Right lobe of liver (tissue), 6 donors: ENCODE measurements at regions not wholly inside any gene's neighbourhood (a gene's known extent, or its start where the extent isn't known, plus 50 kb on each side); places are given as distances from the start of the nearest gene placed in this dataset.

Source experiments
- ATAC-seq, 4 donors: fragments of 200-7000 bp; cut with Tn5 transposase; one replicate each; pipeline ENCODE4 v1.9.1; 2020; ENCODE audit warnings: mild to moderate bottlenecking in 4 of 4, moderate library complexity in 4 of 4
- DNase-seq, 3 donors: peaks; one replicate each; pipeline ENCODE4 v3.0.0-alpha.2; 2020
- H3K27ac ChIP-seq, 3 donors: fragments of 200-600 bp; one replicate each; pipeline ENCODE4 v1.8.0; 2022
- H3K27me3 ChIP-seq, 2 donors: fragments of 200-600 bp; one replicate each; pipeline ENCODE4 v1.8.0; 2022
- H3K36me3 ChIP-seq, 4 donors: fragments of 200-600 bp; sonication (generic) in 1 of 4; one replicate each; pipeline versions ENCODE4 v1.5.1 to v1.8.0; 2017 to 2022; ENCODE audit warnings: control low read depth in 1 of 4
- H3K4me1 ChIP-seq, 4 donors: fragments of 200-600 bp; sonication (generic) in 1 of 4; one replicate each; pipeline versions ENCODE4 v1.5.1 to v1.8.0; 2017 to 2022; ENCODE audit warnings: control low read depth in 1 of 4
- H3K4me3 ChIP-seq, 3 donors: fragments of 200-600 bp; one replicate each; pipeline ENCODE4 v1.8.0; 2022
- H3K9me3 ChIP-seq, 4 donors: fragments of 200-600 bp; sonication (generic) in 1 of 4; one replicate each; pipeline versions ENCODE4 v1.5.1 to v1.8.0; 2017 to 2022; ENCODE audit warnings: control low read depth in 1 of 4
- CTCF ChIP-seq, 4 donors: fragments of 200-600 bp in 3 of 4; fragments of 450-650 bp in 1 of 4; IDR thresholded peaks; one replicate each; pipeline versions ENCODE4 v1.5.1 to v1.8.0; 2016 to 2022; ENCODE audit warnings: antibody characterized with exemption in 4 of 4, mild to moderate bottlenecking in 2 of 4
- POLR2A ChIP-seq: fragments of 450-650 bp; IDR thresholded peaks from one replicate; pipeline ENCODE4 v1.6.1; 2017; ENCODE audit warnings: antibody characterized with exemption, mild to moderate bottlenecking
- WGBS: methylation state at CpG from one replicate; pipeline ENCODE4 v1.1.6; 2018; ENCODE audit warnings: low coverage, low lambda C conversion rate; ENCODE audit not compliant: insufficient coverage; ENCODE audit errors: missing lambda C conversion rate; 5-methylcytosine and 5-hydroxymethylcytosine counted together
- intact Hi-C, 2 donors: fragments of 100-400 bp; cut with DNase I; formaldehyde crosslinking; loops; one replicate each; pipeline versions ENCODE4 v1.11.2 to v1.14.1; 2022
- donor health status: DM: no; HTN: yes; CAD: no.
- donor health status: DM: no; HTN: no; CAD: no.
- donor health status: DM: no; HTN: no; CAD: no.
- donor health status: DM: no; HTN: yes; CAD: no.
- donor health status: DM: no; HTN: yes; CAD: no.

GRCh38 chrX:39443240-39443639, 642.0 kb downstream of the MID1IP1 start:
- TF ChIP-seq POLR2A (no peak), CTCF (IDR thresholded peaks at IDR 0.05) (no peak)
- Histone ChIP-seq H3K4me1 (peaks cover 0 to 8% (median 0%) of the 10 kb centered on the region in 4 donors), H3K27me3 (no peaks in the 10 kb centered on the region), H3K4me3 (no peak overlapping the region), H3K9me3 (no peaks in the 10 kb centered on the region), H3K36me3 (no peaks in the 10 kb centered on the region), H3K27ac (no peak overlapping the region)
- DNase-seq: no peak
- intact Hi-C loops: no loop called here
- no CpG with 5 or more reads among the region's 2 CpGs for WGBS
- ATAC-seq: no peak

GRCh38 chrX:39445336-39445735, 644.1 kb downstream of the MID1IP1 start:
- TF ChIP-seq POLR2A (no peak), CTCF (IDR thresholded peaks at IDR 0.05) (peak; percentile 28 to 54 (median 42))
- intact Hi-C loops: no loop called here
- Histone ChIP-seq H3K9me3 (no peaks in the 10 kb centered on the region), H3K4me1 (no peaks in the 10 kb centered on the region), H3K36me3 (no peaks in the 10 kb centered on the region), H3K27me3 (no peaks in the 10 kb centered on the region), H3K27ac (no peak overlapping the region), H3K4me3 (no peak overlapping the region)
- ATAC-seq: peak in 1 of 4 donors; percentile 35
- peak in 1 of 3 donors; percentile 48 for DNase-seq
- 58% methylated on average over 2 of the region's 4 CpGs for WGBS

GRCh38 chrX:39449352-39449751, 648.1 kb downstream of the MID1IP1 start:
- no peaks in the 10 kb centered on the region for H3K9me3 ChIP-seq
- no peak for DNase-seq
- no peak overlapping the region for H3K4me3 ChIP-seq
- ATAC-seq: no peak
- intact Hi-C loops: no loop called here
- H3K36me3 ChIP-seq: no peaks in the 10 kb centered on the region
- H3K27me3 ChIP-seq: no peaks in the 10 kb centered on the region
- H3K27ac ChIP-seq: no peak overlapping the region
- no peaks in the 10 kb centered on the region for H3K4me1 ChIP-seq
- 54% methylated on average over 2 of the region's 2 CpGs for WGBS
- TF ChIP-seq CTCF (IDR thresholded peaks at IDR 0.05) (no peak), POLR2A (no peak)

GRCh38 chrX:39450234-39450977, 647.4 kb downstream of the BCOR start:
- Histone ChIP-seq H3K4me3 (no peak overlapping the region), H3K27ac (no peak overlapping the region), H3K9me3 (no peaks in the 10 kb centered on the region), H3K27me3 (no peaks in the 10 kb centered on the region), H3K36me3 (no peaks in the 10 kb centered on the region), H3K4me1 (no peaks in the 10 kb centered on the region)
- 36% methylated on average over 7 of the region's 11 CpGs for whole genome bisulfite sequencing
- DNase-seq (no peak), ATAC-seq (no peak)
- TF ChIP-seq POLR2A (no peak), CTCF (IDR thresholded peaks at IDR 0.05) (no peak)
- intact Hi-C loops: no loop called here
